ENCODE measurements at regions not wholly inside any gene's neighbourhood (a gene's known extent, or its start where the extent isn't known, plus 50 kb on each side); places are given as distances from the start of the nearest gene placed in this dataset.

DNA sequence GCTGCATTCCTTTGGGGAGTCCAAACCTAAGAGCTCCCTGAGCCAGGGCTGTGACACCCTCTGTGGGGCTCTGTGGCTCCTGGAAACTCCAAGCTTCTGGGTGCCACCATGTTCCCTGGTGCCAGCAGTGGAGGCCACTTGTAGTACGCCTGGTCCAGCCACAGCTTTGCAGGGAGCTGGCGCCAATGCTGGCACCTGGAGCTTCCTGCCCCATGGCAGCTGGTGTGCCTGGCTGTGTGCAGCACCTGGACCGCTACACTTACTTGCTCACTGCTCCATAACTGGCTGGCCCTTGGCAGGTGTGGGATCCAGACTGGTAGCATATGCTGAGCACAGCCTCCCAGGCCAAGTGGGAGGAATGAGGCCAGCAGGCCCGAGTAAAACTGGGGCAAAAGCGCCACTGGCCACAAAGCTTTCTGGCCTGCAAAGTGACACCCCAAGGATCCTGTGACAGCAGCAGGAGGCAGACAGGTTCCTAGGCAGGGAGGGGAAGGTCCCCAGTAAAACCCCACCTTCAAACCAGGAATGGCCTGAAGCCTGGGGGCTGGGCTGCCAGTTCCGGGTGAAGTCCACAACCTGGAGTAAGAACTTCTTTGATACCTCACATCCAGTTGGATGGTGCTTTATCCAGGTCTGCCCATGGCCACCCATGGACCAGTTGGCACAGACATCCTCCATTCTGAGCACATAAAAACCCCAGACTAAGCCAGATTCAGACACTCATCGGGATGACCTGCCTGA is 461.0 kb downstream of the TBC1D32 start:
- no peak for DNase-seq (ENCODE audit: extremely low read depth, low read depth)
- no peak overlapping the region for H3K4me3 ChIP-seq (replicated peaks; ENCODE audit: low read depth, low read length)
- TF ChIP-seq, protein P1, sequence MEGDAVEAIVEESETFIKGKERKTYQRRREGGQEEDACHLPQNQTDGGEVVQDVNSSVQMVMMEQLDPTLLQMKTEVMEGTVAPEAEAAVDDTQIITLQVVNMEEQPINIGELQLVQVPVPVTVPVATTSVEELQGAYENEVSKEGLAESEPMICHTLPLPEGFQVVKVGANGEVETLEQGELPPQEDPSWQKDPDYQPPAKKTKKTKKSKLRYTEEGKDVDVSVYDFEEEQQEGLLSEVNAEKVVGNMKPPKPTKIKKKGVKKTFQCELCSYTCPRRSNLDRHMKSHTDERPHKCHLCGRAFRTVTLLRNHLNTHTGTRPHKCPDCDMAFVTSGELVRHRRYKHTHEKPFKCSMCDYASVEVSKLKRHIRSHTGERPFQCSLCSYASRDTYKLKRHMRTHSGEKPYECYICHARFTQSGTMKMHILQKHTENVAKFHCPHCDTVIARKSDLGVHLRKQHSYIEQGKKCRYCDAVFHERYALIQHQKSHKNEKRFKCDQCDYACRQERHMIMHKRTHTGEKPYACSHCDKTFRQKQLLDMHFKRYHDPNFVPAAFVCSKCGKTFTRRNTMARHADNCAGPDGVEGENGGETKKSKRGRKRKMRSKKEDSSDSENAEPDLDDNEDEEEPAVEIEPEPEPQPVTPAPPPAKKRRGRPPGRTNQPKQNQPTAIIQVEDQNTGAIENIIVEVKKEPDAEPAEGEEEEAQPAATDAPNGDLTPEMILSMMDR (IDR thresholded peaks at IDR 0.05; ENCODE audit: low read depth, low read length, missing control alignments): no peak

- DNase-seq (ENCODE audit: extremely low read depth, low read depth): no peak
- no peak overlapping the region for H3K4me3 ChIP-seq (replicated peaks; ENCODE audit: low read depth, low read length)
- TF ChIP-seq, protein P1 (IDR thresholded peaks at IDR 0.05; ENCODE audit: low read depth, low read length, missing control alignments): no peak
Observed at GRCh38 chr6:120872262-120872578, 462.1 kb downstream of the TBC1D32 start.

- TF ChIP-seq, protein P1 (IDR thresholded peaks at IDR 0.05; ENCODE audit: low read depth, low read length, missing control alignments): no peak
- no peak overlapping the region for H3K4me3 ChIP-seq (replicated peaks; ENCODE audit: low read depth, low read length)
- no peak for DNase-seq (ENCODE audit: extremely low read depth, low read depth)
Observed at GRCh38 chr6:120871416-120872261, 462.6 kb downstream of the TBC1D32 start.

DNA sequence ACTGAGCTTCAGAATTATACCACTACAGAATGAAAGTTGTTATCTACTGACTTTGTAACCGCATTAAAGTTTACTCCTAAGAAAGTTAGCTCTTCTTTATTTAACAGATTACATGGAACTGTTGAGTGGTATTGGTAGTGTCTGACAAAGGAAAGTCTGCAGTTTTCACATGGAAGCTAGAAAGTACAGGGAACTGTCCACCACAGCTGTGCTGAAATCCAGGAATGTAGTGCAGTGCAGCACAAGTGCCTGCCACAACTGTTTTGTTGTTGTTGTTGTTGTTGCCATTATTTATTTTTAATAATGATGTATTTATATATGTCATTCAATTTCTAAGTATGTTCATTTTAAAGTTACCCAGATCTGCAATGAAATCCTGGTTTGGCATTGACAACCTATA is 464.9 kb downstream of the TBC1D32 start:
- TF ChIP-seq, protein P1 (IDR thresholded peaks at IDR 0.05; ENCODE audit: low read depth, low read length, missing control alignments): no peak
- H3K4me3 ChIP-seq (replicated peaks; ENCODE audit: low read depth, low read length): no peak overlapping the region
- DNase-seq (ENCODE audit: extremely low read depth, low read depth): no peak

DNA sequence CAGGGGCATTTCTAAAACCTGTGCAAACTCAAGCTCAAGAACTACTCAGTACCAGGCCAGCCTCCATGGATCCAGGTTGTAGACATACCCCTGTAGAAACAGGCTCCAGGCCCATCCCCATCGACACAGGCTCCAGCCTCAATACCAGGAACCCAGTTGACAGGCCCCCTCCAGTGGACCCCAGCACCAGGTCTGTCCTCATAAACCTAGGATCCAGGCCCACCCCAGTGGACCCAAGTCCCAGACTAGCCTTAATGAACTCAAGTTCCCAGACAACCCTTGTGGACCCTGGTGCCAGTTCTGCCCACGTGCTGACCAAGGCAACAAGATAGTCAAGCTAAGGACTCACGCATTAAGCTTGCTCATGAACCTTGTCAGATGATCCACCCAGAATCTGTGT is 476.9 kb downstream of the TBC1D32 start:
- DNase-seq (ENCODE audit: extremely low read depth, low read depth): no peak
- no peak overlapping the region for H3K4me3 ChIP-seq (replicated peaks; ENCODE audit: low read depth, low read length)
- TF ChIP-seq, protein P1 (IDR thresholded peaks at IDR 0.05; ENCODE audit: low read depth, low read length, missing control alignments): no peak

GRCh38 chr6:120854583-120854982 is 479.7 kb downstream of the TBC1D32 start:
- DNase-seq (ENCODE audit: extremely low read depth, low read depth): no peak
- TF ChIP-seq, protein P1 (IDR thresholded peaks at IDR 0.05; ENCODE audit: low read depth, low read length, missing control alignments): no peak
- no peak overlapping the region for H3K4me3 ChIP-seq (replicated peaks; ENCODE audit: low read depth, low read length)
